Ishikawa (cell line): ENCODE measurements at regions not wholly inside any gene's neighbourhood (a gene's known extent, or its start where the extent isn't known, plus 50 kb on each side); places are given as distances from the start of the nearest gene placed in this dataset.

ENCODE experiments used
- CEBPB ChIP-seq: IDR thresholded peaks from 2 replicates; pipeline ENCODE4 v1.6.1; 2012
- CREB1 ChIP-seq: IDR thresholded peaks from 2 replicates; pipeline ENCODE4 v1.6.1; 2012; ENCODE audit warnings: low read depth
- EGR1 ChIP-seq: IDR thresholded peaks from 2 replicates; pipeline ENCODE4 v1.6.1; 2012
- EP300 ChIP-seq: IDR thresholded peaks from 2 replicates; pipeline ENCODE4 v1.6.1; 2012; ENCODE audit warnings: borderline replicate concordance
- FOXM1 ChIP-seq: IDR thresholded peaks from 2 replicates; pipeline ENCODE4 v1.6.1; 2012; ENCODE audit warnings: low read depth, borderline replicate concordance
- MAX ChIP-seq: IDR thresholded peaks from 2 replicates; pipeline ENCODE4 v1.6.1; 2012
- NFIC ChIP-seq: IDR thresholded peaks from 2 replicates; pipeline ENCODE4 v1.6.1; 2012
- RAD21 ChIP-seq: IDR thresholded peaks from 2 replicates; pipeline ENCODE4 v1.6.1; 2012; ENCODE audit warnings: low read depth
- TAF1 ChIP-seq: IDR thresholded peaks from 2 replicates; pipeline ENCODE4 v1.6.1; 2012; ENCODE audit warnings: low read depth, mild to moderate bottlenecking
- TCF12 ChIP-seq: IDR thresholded peaks from 2 replicates; pipeline ENCODE4 v1.6.1; 2012; ENCODE audit warnings: low read depth
- TEAD4 ChIP-seq: IDR thresholded peaks from 2 replicates; pipeline ENCODE4 v1.6.1; 2012
- YY1 ChIP-seq: IDR thresholded peaks from 2 replicates; pipeline ENCODE4 v1.6.1; 2012; ENCODE audit warnings: low read depth
- ZBTB7A ChIP-seq: IDR thresholded peaks from 2 replicates; pipeline ENCODE4 v1.6.1; 2012; ENCODE audit warnings: low read depth
- TF ChIP-seq, protein P1 (sequence below): IDR thresholded peaks from 2 replicates; pipeline ENCODE4 v1.6.1; 2012; ENCODE audit warnings: low read depth, mild to moderate bottlenecking
- TF ChIP-seq, protein P2 (sequence below): IDR thresholded peaks from 2 replicates; pipeline ENCODE4 v1.6.1; 2012

GRCh38 chr5:136620621-136621020, 255.3 kb upstream of the TRPC7 start:
- TF ChIP-seq YY1 (no peak), ZBTB7A (no peak), RAD21 (no peak), TCF12 (no peak), NFIC (no peak), CREB1 (no peak), MAX (no peak), EP300 (no peak), CEBPB (no peak), TAF1 (no peak), TEAD4 (no peak), FOXM1 (no peak), EGR1 (no peak)
- TF ChIP-seq, protein P1, sequence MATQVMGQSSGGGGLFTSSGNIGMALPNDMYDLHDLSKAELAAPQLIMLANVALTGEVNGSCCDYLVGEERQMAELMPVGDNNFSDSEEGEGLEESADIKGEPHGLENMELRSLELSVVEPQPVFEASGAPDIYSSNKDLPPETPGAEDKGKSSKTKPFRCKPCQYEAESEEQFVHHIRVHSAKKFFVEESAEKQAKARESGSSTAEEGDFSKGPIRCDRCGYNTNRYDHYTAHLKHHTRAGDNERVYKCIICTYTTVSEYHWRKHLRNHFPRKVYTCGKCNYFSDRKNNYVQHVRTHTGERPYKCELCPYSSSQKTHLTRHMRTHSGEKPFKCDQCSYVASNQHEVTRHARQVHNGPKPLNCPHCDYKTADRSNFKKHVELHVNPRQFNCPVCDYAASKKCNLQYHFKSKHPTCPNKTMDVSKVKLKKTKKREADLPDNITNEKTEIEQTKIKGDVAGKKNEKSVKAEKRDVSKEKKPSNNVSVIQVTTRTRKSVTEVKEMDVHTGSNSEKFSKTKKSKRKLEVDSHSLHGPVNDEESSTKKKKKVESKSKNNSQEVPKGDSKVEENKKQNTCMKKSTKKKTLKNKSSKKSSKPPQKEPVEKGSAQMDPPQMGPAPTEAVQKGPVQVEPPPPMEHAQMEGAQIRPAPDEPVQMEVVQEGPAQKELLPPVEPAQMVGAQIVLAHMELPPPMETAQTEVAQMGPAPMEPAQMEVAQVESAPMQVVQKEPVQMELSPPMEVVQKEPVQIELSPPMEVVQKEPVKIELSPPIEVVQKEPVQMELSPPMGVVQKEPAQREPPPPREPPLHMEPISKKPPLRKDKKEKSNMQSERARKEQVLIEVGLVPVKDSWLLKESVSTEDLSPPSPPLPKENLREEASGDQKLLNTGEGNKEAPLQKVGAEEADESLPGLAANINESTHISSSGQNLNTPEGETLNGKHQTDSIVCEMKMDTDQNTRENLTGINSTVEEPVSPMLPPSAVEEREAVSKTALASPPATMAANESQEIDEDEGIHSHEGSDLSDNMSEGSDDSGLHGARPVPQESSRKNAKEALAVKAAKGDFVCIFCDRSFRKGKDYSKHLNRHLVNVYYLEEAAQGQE, result no peak
- TF ChIP-seq, protein P2, sequence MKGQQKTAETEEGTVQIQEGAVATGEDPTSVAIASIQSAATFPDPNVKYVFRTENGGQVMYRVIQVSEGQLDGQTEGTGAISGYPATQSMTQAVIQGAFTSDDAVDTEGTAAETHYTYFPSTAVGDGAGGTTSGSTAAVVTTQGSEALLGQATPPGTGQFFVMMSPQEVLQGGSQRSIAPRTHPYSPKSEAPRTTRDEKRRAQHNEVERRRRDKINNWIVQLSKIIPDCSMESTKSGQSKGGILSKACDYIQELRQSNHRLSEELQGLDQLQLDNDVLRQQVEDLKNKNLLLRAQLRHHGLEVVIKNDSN, result no peak

DNA sequence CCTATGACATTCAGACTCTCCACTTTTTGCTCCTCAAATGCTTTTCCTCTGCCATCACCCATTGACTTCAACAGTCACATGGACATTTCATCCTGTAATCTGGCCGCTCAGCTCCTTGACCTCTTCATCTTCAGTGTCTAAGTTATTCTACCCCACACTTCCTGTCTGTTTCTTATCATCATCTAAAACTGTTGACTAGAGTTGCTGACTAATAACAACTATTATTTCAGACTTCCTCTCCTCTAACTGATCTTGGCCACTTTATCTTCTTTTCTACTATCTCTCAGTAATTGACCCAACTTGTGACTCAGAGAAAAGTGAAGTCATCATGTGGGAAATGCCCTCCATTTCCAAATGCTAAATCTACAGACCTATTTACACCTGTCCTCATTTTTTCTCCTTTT, 254.7 kb upstream of the TRPC7 start:
- TF ChIP-seq CREB1, result no peak

DNA sequence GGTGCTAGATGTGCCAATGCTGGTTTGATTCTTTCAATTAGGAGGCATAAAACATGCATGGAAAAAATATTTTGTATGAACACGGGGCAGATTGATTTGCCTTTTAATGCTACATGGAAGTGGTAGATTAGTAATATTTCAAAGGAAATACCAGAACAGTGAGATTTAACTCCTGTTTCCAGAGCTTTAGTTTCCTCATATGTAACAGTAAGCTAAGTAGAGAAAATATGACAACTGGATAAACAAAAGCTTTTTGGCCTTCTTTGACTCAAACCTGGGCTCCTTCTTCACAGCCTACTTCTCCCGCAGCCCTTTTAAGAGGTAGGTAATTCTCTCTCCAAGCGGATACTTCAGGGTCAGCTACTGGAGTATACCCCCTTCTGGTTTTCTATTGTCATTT, 254.2 kb upstream of the TRPC7 start:
- TF ChIP-seq, protein P1, result no peak
- TF ChIP-seq NFIC (no peak), MAX (no peak), CREB1 (no peak), CEBPB (no peak), EP300 (no peak), ZBTB7A (no peak), TCF12 (no peak), EGR1 (no peak), YY1 (no peak)
- TF ChIP-seq, protein P2, result no peak

DNA sequence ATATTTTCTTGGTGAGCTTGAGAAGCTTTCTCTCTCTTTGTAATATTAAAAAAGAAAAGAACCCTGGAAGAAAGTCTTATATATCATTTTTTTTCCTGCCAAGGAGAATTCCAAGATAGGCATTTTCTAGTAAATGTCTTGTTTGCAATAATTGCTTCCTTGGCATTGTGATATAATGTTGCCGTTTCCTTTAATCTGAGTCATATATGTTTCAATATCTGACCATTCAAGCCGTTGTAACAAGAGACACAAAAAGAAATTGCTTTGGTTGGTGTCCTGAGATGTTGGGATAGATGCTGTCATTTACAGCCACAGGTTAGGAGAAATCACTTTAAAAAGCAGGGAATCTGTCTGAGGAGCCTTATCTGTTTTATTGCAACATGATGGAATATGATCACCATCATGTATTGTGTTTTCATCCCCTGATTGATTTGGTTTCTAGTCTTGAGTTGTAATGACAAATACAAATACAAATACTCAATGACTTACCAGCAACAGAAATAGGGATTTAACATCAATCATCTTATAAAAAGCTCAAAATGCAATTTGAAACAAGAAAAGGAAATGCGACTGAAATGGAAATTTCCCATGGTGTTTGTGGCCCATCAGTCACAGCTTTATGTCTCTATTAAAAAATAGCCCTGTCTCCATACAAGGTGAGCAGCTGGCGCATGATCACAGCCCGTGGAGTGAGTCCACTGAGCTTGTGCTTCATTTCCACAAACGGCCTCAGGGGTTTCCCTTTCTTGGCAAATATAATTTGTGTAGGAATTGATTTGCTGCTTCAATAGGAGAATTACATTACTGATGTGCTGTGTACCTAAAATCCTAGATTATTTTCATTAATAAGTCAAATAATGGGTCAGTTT, 250.1 kb upstream of the TRPC7 start:
- TF ChIP-seq CREB1, result no peak
- TF ChIP-seq FOXM1, result no peak
- TF ChIP-seq TAF1, result no peak
- TF ChIP-seq, protein P2, result no peak
- TF ChIP-seq ZBTB7A, result no peak
- TF ChIP-seq EP300, result no peak
- no peak for TF ChIP-seq NFIC
- TF ChIP-seq, protein P1, result no peak
- TF ChIP-seq MAX, result no peak
- no peak for TF ChIP-seq TCF12
- no peak for TF ChIP-seq TEAD4
- TF ChIP-seq RAD21, result no peak
- TF ChIP-seq EGR1, result no peak
